Calu3 (cell line): ENCODE measurements at regions not wholly inside any gene's neighbourhood (a gene's known extent, or its start where the extent isn't known, plus 50 kb on each side); places are given as distances from the start of the nearest gene placed in this dataset.

Experiments used
- BruUV-seq: library from RNA; stranded (reverse); fragments of 400-500 nt; replicated peaks from 2 replicates; lab custom pipeline; 2021; lab: Mats Ljungman, UMichigan
- CTCF ChIA-PET: fragments of 300-600 bp; sonication (Branson Sonifier 250); formaldehyde crosslinking; loops from one replicate; lab custom pipeline; 2022; ENCODE audit warnings: antibody characterized with exemption; lab: Charles Lee
- DNase-seq: peaks from one replicate; pipeline ENCODE4 v3.0.0; 2022
- H3K27ac Mint-ChIP-seq: one replicate; pipeline ENCODE4 v1.8.0; 2022; ENCODE audit warnings: mixed read lengths; ENCODE audit not compliant: unreplicated experiment
- H3K27me3 Mint-ChIP-seq: one replicate; pipeline ENCODE4 v1.8.0; 2022; ENCODE audit warnings: mixed read lengths; ENCODE audit not compliant: unreplicated experiment
- H3K36me3 Mint-ChIP-seq: one replicate; pipeline ENCODE4 v1.8.0; 2022; ENCODE audit warnings: mild to moderate bottlenecking, moderate library complexity, mixed read lengths; ENCODE audit not compliant: insufficient read depth, unreplicated experiment
- H3K4me1 Mint-ChIP-seq: one replicate; pipeline ENCODE4 v1.8.0; 2022; ENCODE audit warnings: mild to moderate bottlenecking, low read depth, mixed read lengths; ENCODE audit not compliant: unreplicated experiment
- H3K4me3 Mint-ChIP-seq: one replicate; pipeline ENCODE4 v1.8.0; 2022; ENCODE audit warnings: mild to moderate bottlenecking, low read depth, moderate library complexity, mixed read lengths; ENCODE audit not compliant: unreplicated experiment
- H3K9me3 Mint-ChIP-seq: one replicate; pipeline ENCODE4 v1.8.0; 2022; ENCODE audit warnings: low read depth, mixed read lengths; ENCODE audit not compliant: unreplicated experiment
- intact Hi-C: fragments of 100-400 bp; cut with micrococcal nuclease; formaldehyde crosslinking; loops from one replicate; pipeline ENCODE4 v1.10.0; 2022; ENCODE audit not compliant: unreplicated experiment
- TF ChIP-seq, protein P1 (sequence below): fragments of 200-600 bp; IDR thresholded peaks from one replicate; pipeline ENCODE4 v1.8.0; 2022; ENCODE audit warnings: antibody characterized with exemption; ENCODE audit not compliant: unreplicated experiment

DNA sequence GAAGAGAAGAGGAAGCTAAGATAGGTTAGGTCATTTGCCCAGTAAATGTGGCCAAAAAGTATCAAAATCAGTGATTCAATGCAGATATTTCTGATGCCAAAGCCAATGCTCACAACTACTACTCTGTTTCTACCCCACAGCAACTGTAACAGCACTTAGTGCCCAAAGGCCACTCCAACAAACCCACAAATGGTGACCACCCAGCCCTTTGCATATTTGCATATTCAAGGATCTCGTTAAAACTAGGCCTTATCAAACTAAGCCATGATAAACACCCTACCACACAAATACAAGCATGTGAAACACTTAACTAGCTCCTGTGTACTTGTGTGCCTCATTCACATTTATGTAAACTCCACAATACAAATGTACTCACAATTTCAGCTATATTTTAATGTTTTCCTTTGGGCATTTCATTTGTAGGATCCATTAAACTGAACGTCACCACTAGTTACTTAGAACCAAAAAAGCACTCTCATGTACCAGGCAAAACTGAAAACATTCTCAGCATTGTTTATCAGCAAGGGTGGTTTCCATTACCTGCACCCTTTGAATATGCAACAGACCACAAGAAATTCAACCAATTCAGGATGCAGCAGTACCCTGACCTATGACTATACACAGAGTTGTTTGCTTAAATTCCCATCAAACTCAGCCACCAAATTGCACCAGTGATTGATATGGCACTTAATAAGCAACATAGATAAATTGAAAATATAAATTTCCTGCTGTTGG is 111.2 kb upstream of the STT3B start:
- peaks cover 2% of the 10 kb centered on the region for H3K9me3 Mint-ChIP-seq

DNA sequence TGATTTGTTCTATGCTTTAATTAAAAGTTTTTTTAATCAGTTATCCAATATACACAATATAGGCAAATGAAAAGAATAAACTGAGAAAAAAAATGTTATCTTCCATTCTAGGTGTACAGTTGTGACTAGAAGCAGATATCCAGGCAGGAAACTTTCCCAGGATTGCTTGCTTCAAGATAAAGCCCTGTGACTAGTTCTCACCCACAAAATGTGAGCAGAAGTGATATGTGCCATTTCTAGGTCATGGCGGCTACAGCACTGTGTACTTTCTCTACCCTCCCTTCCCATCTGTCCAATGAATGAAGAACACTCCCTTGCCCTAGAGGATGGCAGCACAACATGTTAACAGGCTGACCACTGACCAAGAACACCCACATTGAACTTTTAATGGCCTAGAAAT is 110.5 kb upstream of the STT3B start:
- Mint-ChIP-seq H3K27me3 (no peaks in the 10 kb centered on the region), H3K4me3 (no peak overlapping the region), H3K9me3 (peaks cover 2% of the 10 kb centered on the region), H3K4me1 (no peaks in the 10 kb centered on the region), H3K36me3 (no peaks in the 10 kb centered on the region), H3K27ac (no peak overlapping the region)
- intact Hi-C loops, result no loop called here
- CTCF ChIA-PET, result no interaction called here
- no TSS peak for BruUV-seq
- TF ChIP-seq, protein P1, sequence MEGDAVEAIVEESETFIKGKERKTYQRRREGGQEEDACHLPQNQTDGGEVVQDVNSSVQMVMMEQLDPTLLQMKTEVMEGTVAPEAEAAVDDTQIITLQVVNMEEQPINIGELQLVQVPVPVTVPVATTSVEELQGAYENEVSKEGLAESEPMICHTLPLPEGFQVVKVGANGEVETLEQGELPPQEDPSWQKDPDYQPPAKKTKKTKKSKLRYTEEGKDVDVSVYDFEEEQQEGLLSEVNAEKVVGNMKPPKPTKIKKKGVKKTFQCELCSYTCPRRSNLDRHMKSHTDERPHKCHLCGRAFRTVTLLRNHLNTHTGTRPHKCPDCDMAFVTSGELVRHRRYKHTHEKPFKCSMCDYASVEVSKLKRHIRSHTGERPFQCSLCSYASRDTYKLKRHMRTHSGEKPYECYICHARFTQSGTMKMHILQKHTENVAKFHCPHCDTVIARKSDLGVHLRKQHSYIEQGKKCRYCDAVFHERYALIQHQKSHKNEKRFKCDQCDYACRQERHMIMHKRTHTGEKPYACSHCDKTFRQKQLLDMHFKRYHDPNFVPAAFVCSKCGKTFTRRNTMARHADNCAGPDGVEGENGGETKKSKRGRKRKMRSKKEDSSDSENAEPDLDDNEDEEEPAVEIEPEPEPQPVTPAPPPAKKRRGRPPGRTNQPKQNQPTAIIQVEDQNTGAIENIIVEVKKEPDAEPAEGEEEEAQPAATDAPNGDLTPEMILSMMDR, result no peak
- DNase-seq, result no peak

More for the DNA sequence above, 111.2 kb upstream of the STT3B start:
- no peak for DNase-seq
- intact Hi-C loops, result no loop called here
- Mint-ChIP-seq H3K36me3 (no peaks in the 10 kb centered on the region), H3K4me1 (no peaks in the 10 kb centered on the region), H3K27ac (no peak overlapping the region), H3K27me3 (no peaks in the 10 kb centered on the region), H3K4me3 (no peak overlapping the region)
- no TSS peak for BruUV-seq
- CTCF ChIA-PET, result no interaction called here
- TF ChIP-seq, protein P1, result no peak

DNA sequence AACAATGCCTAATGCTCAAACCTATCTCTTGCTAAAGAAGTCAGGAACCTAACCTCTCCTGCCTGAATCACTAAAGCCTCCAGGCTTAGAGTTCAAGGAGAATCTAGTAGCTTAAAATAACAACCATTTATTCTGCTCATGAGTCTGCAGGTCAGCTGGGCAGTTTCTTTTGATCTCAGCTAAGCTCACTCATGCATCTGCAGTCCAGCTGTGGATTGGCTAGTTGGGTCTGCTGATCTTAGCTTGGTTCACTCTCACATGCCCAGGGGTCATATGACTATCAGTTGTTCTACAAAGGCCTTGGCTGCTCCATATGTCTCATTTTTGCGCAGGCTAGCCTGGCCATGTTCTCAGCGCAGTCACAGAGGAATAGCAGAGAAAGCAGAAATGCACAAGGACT is 109.2 kb upstream of the STT3B start:
- no peak for DNase-seq
- H3K4me3 Mint-ChIP-seq, result no peak overlapping the region
- peaks cover 2% of the 10 kb centered on the region for H3K9me3 Mint-ChIP-seq
- BruUV-seq, result no TSS peak
- no peaks in the 10 kb centered on the region for H3K27me3 Mint-ChIP-seq
- TF ChIP-seq, protein P1, result no peak
- intact Hi-C loops, result no loop called here
- no peak overlapping the region for H3K27ac Mint-ChIP-seq
- CTCF ChIA-PET, result no interaction called here
- H3K36me3 Mint-ChIP-seq, result no peaks in the 10 kb centered on the region
- H3K4me1 Mint-ChIP-seq, result no peaks in the 10 kb centered on the region

DNA sequence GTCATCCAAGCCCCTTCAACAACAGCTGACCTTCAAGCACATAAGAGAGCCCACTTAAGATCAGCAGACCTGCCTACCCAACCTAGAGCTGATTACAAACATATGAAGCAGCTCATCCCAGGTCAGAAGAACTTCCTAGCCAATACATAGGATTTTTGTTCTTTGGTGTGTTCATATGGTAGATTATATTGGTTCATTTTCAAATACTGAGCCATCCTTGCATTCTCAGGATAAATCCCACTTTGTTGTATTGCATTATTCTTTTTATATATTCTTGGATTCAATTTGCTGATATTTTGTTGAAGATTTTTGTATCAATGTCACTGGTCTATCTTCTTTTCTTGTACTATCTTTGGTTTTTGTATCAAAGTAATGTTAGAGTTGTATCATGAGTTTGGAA is 107.3 kb upstream of the STT3B start:
- no peak for DNase-seq
- CTCF ChIA-PET, result interaction anchor here (0.9 kb wide), 1 partner anchor 11 kb away, joined by 3 read pairs; no protein-coding TSS in a partner anchor
- no TSS peak for BruUV-seq

More for the DNA sequence above, 107.3 kb upstream of the STT3B start:
- Mint-ChIP-seq H3K36me3 (no peaks in the 10 kb centered on the region), H3K4me3 (no peak overlapping the region), H3K4me1 (no peaks in the 10 kb centered on the region), H3K9me3 (peaks cover 5% of the 10 kb centered on the region), H3K27ac (no peak overlapping the region), H3K27me3 (no peaks in the 10 kb centered on the region)
- intact Hi-C loops, result no loop called here
- TF ChIP-seq, protein P1, result no peak
